ENCODE measurements at regions not wholly inside any gene's neighbourhood (a gene's known extent, or its start where the extent isn't known, plus 50 kb on each side); places are given as distances from the start of the nearest gene placed in this dataset.

DNA sequence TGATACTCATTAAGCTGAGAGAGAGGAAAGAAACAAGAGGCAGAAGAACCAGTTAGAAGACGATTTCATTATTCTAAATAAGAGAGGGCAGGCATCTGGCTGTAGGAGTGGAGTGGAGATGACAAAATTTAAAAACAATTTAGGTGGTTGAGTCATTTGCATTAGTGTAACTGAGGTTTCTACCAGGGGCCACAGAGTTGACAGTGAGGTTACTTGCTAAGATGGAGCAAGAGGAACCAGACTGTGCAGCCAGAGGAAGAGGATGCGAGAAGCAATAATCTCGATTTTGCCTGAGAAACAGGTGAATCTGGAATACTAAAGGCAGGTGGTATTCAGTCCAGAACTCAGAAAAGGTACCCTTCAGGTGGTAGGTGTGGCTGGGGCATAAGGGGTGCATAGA is 491.9 kb downstream of the MID1IP1 start:
- TF ChIP-seq FOXA1 (IDR thresholded peaks at IDR 0.05; ENCODE audit: borderline replicate concordance) (no peak), RBFOX2 (IDR thresholded peaks at IDR 0.05; ENCODE audit: low read depth, low read length) (no peak)
